Stimulated activated CD8-positive, alpha-beta memory T cell treated with anti-CD3 and anti-CD28 coated beads, Interleukin-12 subunit alpha, Interleukin-12 subunit beta, amount 100 ng/mL, for 1 hour (primary cell): ENCODE measurements at regions not wholly inside any gene's neighbourhood (a gene's known extent, or its start where the extent isn't known, plus 50 kb on each side); places are given as distances from the start of the nearest gene placed in this dataset.

Source experiments
- DNase-seq: peaks from one replicate; pipeline ENCODE4 v3.0.0-alpha.2; 2020; ENCODE audit warnings: low read depth

GRCh38 chr2:126774761-126775160 lies 118.8 kb downstream of the GYPC start:
- no peak for DNase-seq

DNA sequence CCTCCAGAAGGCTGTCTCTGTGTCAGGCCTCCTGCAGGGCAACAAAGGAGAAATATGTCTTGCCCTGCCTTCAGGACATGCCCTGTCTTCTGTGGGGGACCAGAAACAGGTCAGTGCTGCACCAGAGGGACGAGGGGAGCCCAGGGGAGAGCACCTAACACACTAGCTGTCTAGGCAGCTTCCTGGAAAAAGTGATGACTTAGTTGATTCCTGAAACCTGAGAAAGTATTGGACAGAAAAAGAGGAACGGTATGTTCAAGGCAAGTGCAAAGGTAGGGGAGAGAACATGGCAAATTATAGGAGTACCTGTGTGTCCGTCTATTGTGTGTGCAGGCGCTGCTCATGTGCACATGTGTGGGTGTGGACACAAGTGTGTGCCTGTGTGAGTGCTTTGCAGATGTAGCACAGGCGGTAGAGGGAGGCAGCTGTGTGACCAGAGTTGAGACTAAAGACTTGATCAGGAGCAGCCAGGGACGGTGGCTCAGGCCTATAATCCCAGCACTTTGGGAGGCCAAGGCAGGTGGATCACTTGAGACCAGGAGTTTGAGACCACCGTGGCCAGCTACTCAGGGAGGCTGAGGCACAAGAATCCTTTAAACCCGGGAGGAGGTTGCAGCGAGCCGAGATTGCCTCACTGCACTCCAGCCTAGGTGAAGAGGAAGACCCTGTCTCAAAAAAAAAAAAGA lies 119.5 kb downstream of the GYPC start:
- no peak for DNase-seq

- DNase-seq, result no peak
Measured at GRCh38 chr2:126776255-126776654, 120.3 kb downstream of the GYPC start.

DNA sequence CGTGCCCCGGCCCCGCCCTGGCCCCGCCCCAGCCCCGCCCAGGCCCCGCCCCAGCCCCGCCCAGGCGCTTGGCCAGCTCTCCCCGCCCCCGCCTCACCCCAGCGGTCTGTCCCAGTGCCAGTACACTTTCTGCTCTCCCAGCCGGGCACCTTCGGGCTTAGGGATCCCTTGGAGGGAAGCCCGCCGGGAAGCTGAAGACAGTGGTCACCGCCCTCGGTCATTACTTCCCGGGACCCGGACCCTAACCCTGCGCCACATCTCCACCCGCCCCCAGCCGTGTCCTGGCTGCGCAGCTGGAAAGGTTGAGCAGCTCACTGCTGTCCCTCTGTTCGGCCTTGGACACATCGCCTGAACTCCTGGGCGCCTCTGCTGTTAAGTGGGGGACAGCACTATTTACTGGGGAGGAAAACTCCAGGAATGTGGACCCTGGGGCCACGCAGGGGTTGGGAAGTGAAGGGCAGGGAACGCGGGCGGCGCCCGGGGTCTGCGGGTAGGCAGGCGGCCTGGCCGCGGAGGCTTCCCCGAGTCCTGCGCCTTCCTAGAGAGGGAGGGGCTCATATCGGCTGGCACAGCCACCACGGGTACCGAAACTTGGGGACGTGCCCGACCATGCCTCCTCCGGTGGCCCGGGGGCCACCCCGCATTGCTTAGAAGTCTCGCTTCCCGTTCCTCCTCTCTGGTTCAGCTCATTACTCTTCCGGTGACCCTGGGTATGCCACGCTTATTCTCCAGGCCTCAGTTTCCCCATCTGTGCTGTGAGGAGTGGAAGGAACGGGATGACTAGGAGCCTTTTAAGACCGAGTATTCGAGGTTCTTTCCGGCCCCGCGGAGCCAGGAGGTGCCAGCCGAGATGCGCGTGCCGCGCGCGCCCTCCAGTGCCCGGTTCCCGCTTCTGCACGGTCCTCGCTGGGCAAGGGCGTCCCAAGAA lies 121.0 kb downstream of the GYPC start:
- DNase-seq, result peak; percentile 69

DNA sequence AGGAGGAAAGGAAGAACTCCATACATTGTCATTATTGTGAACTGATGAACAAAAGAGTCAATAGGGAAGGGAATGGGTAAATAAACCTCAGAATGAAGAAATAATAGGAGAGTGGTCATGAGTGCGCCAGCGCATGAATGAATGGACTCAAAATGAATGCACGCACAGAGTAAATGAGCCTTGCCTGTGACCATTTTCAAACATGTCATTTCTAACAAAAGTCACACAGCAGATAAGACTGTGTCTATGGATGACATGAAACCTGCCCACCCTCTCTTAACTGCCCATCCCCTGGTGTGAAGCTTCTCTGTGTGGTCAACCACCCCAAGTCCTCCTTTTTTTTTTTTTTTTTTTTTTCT lies 121.1 kb upstream of the TEX51 start:
- no peak for DNase-seq

- no peak for DNase-seq
Measured at GRCh38 chr2:126778561-126779501, 119.9 kb upstream of the TEX51 start.

- DNase-seq, result no peak
Measured at GRCh38 chr2:126781206-126781605, 117.5 kb upstream of the TEX51 start.

DNA sequence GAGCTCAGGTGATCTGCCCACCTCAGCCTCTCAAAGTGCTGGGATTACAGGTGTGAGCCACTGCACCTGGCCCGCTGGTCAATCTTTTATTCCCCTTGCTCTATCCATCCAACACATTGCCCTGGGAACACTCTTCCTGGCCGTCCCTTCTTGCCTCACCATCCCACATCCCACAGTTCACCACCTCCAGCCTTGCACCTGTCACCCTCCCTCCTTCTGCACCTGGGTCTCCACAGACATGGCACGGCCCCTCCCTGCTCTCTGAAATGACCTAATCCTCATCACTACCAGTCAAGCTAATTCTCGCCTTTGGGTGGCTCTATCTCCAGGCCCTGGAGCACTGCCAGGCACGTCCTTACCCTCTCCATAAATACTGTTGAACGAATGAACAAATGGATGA lies 116.9 kb upstream of the TEX51 start:
- DNase-seq, result no peak

- DNase-seq, result no peak
Measured at GRCh38 chr2:126782648-126783047, 116.0 kb upstream of the TEX51 start.

GRCh38 chr2:126783341-126783740 lies 115.3 kb upstream of the TEX51 start:
- no peak for DNase-seq

GRCh38 chr2:126784045-126784444 lies 114.6 kb upstream of the TEX51 start:
- DNase-seq, result no peak

- no peak for DNase-seq
Measured at GRCh38 chr2:126784621-126785020, 114.1 kb upstream of the TEX51 start.

GRCh38 chr2:126785236-126785635 lies 113.5 kb upstream of the TEX51 start:
- DNase-seq, result no peak

DNA sequence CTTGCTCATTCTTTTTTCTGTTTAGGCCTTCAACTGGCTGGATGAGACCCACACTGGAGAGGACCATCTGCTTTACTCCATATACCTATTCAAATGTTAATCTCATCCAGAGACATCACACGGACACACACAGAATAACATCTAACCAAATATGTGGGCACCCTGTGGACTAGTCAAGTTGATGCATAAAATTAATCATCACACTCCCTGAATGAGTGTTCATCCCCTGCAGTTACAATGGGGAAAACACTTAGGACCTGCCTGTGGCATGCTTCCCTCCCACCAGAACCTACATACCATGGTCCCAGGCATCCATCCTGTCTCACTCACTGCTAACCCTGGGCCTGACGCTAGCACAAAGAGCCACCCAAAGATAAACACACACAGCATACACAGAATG lies 112.8 kb upstream of the TEX51 start:
- DNase-seq, result no peak

DNA sequence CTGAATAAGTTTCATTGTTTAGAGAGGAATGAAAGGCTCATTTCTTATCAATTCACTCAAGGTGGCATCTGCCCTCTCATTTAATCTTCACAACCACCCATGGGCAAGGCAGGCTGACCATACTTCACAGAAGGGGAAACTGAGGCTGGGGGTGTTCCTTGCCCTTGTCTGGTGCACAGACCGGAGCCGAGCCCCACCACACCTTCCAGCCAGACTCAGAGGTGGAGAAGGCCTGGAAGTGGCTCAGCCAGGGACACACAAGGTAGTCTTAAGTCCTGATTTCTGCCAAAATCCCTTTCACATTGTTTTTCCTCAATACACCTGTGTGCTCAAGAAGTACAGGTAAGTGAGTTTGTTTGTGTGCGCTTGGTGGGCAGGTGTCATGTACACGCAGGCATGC lies 111.9 kb upstream of the TEX51 start:
- no peak for DNase-seq

- DNase-seq, result no peak
Measured at GRCh38 chr2:126787289-126787688, 111.4 kb upstream of the TEX51 start.

- no peak for DNase-seq
Measured at GRCh38 chr2:126788113-126788512, 110.6 kb upstream of the TEX51 start.

GRCh38 chr2:126788652-126789051 lies 110.0 kb upstream of the TEX51 start:
- no peak for DNase-seq

DNA sequence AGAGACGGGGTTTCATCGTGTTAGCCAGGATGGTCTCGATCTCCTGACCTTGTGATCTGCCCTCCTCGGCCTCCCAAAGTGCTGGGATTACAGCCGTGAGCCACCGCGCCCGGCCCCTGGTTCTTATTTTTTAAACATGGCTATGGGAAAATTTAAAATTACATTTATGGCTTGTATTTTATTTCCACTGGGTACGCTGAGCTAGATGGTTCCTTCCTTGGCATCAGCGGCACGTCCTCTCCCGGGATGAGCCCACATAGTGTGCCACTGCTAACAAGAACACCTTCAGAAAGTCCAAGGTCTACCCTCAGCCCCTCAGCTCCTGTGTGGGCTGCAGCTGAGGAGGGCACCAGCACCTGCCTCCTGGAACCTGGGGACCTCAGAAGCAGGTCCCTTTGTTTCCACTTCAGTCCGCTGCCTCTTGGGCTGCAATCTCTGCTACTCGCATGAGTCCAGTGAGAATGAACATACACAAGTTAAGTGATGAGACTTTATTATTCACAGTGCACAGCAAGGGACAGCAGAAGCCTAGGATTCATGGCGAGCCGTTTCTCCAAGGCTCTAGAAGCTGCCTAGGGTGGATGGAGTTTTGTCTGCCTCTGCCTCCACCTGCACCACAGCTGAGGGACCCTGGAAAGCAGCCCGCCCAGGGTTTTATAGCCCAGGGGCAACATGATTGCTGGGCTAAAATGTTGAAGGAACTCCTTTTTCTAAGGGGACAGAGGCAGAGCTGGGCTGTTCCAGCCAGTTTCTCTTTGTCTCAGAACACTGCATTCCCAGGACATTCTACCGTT lies 107.5 kb upstream of the TEX51 start:
- DNase-seq, result no peak

- no peak for DNase-seq
Measured at GRCh38 chr2:126792186-126792585, 106.5 kb upstream of the TEX51 start.

DNA sequence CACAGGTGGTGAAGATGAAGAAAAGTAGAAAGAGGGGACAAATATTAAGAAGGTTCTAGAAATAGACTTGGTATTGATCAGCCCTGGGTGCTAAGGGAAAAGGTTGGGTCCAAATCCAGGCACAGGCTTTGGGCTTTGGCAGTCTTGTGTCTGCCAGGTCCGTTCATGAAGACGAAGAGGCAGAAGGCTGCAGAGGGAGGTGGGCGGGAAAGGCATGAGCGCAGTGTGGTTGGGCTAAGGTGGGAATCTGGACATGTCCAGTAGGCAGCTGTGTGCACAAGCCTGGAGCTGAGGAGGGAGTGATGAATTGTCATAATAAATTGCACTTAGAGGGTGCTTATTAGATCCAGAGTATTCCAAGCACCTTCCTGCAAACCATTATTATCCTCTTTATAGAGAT lies 105.7 kb upstream of the TEX51 start:
- DNase-seq, result no peak
